ENCODE measurements at regions not wholly inside any gene's neighbourhood (a gene's known extent, or its start where the extent isn't known, plus 50 kb on each side); places are given as distances from the start of the nearest gene placed in this dataset.

- FAIRE-seq (no peak), DNase-seq (ENCODE audit: low read depth, low spot score) (no peak)
- H3K9me1 ChIP-seq (replicated peaks; ENCODE audit: control insufficient read depth, extremely low read depth, insufficient read depth, low read length) = no peaks in the 10 kb centered on the region
- peaks cover 35% of the 10 kb centered on the region for H3K4me1 ChIP-seq (ENCODE audit: control insufficient read depth, extremely low read depth, insufficient read depth, low read length)
- no peaks in the 10 kb centered on the region for H3K9me3 ChIP-seq (replicated peaks; ENCODE audit: control insufficient read depth, insufficient read depth, low read length)
- no peaks in the 10 kb centered on the region for H4K20me1 ChIP-seq (replicated peaks; ENCODE audit: control insufficient read depth, extremely low read depth, insufficient read depth, low read length)
- dilution Hi-C loops (cut with MboI; ENCODE audit: extremely low pct_ligation_motif_present, low sequenced_read_pairs) = no loop called here
- intact Hi-C loops (cut with micrococcal nuclease) = no loop called here
- peak overlapping the region; percentile 17 for H3K4me2 ChIP-seq (ENCODE audit: insufficient read depth, low read length)
- H3K4me3 ChIP-seq (replicated peaks in 1 of 3; ENCODE audit: insufficient read depth in 1 of 3, low read depth in 1 of 3, low read length in 3 of 3) = no peak overlapping the region
- ChIA-PET POLR2A (no interaction called here), CTCF (interaction anchor here (2.9 kb wide), 1 partner anchor 162 kb away, joined by 15 read pairs; no protein-coding TSS in a partner anchor)
- no peaks in the 10 kb centered on the region for H3K27me3 ChIP-seq (ENCODE audit: control insufficient read depth in 2 of 2, insufficient read depth in 2 of 2, low read length in 2 of 2)
- no peak overlapping the region for H3K9ac ChIP-seq (replicated peaks; ENCODE audit: extremely low read depth, insufficient read depth, low read length)
- TF ChIP-seq CTCF (IDR thresholded peaks at IDR 0.05; ENCODE audit: extremely low read depth in 1 of 2, insufficient read depth in 1 of 2, low read depth in 1 of 2, low read length in 2 of 2) (no peak), FOS (IDR thresholded peaks at IDR 0.05; ENCODE audit: borderline replicate concordance, insufficient read depth, low read length) (peak; percentile 24)
- no TSS peak for BruUV-seq (replicated peaks)
- peak overlapping the region; percentile 20 for H3K27ac ChIP-seq (ENCODE audit: insufficient read depth, low read depth, low read length)
- H2AFZ ChIP-seq (ENCODE audit: low read depth, low read length) = peak overlapping the region; percentile 23
- no peaks in the 10 kb centered on the region for H3K79me2 ChIP-seq (ENCODE audit: control insufficient read depth, insufficient read depth, low read length)
- no peaks in the 10 kb centered on the region for H3K36me3 ChIP-seq (ENCODE audit: control insufficient read depth in 2 of 2, extremely low read depth in 1 of 2, insufficient read depth in 2 of 2, low read length in 2 of 2)
Observed at GRCh38 chr4:176885224-176885623, 92.5 kb upstream of the VEGFC start.

DNA sequence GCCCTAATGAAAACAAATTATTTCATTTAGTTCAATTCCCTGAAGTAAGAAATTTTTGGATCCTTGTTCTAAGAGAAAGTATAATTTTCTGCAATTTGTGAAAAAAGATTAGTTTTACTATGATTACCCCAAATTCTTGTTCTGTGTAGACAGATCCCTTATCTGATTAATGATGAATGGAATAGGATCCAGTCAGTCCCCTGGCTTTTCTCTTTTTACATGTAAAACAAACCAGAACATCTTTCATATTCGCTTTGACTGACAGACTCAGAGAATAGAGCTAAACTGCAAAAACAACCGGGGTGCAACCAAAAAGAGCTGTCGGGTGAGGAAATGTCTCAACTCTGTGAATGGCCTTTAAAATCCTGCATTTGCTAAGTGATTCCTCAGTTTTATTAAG, 93.4 kb upstream of the VEGFC start:
- no peaks in the 10 kb centered on the region for H4K20me1 ChIP-seq (replicated peaks; ENCODE audit: control insufficient read depth, extremely low read depth, insufficient read depth, low read length)
- no peak overlapping the region for H3K4me3 ChIP-seq (replicated peaks in 1 of 3; ENCODE audit: insufficient read depth in 1 of 3, low read depth in 1 of 3, low read length in 3 of 3)
- H3K9ac ChIP-seq (replicated peaks; ENCODE audit: extremely low read depth, insufficient read depth, low read length) = no peak overlapping the region
- CTCF ChIA-PET = interaction anchor here (2.9 kb wide), 1 partner anchor 161 kb away, joined by 15 read pairs; no protein-coding TSS in a partner anchor
- no peak for DNase-seq (ENCODE audit: low read depth, low spot score)
- no TSS peak for BruUV-seq (replicated peaks)
- no peak for FAIRE-seq
- H3K9me1 ChIP-seq (replicated peaks; ENCODE audit: control insufficient read depth, extremely low read depth, insufficient read depth, low read length) = no peaks in the 10 kb centered on the region
- H3K9me3 ChIP-seq (replicated peaks; ENCODE audit: control insufficient read depth, insufficient read depth, low read length) = no peaks in the 10 kb centered on the region
- dilution Hi-C loops (cut with MboI; ENCODE audit: extremely low pct_ligation_motif_present, low sequenced_read_pairs) = no loop called here
- H3K4me2 ChIP-seq (ENCODE audit: insufficient read depth, low read length) = no peak overlapping the region
- no peak overlapping the region for H2AFZ ChIP-seq (ENCODE audit: low read depth, low read length)
- intact Hi-C loops (cut with micrococcal nuclease) = no loop called here
- no peaks in the 10 kb centered on the region for H3K79me2 ChIP-seq (ENCODE audit: control insufficient read depth, insufficient read depth, low read length)
- no peaks in the 10 kb centered on the region for H3K27me3 ChIP-seq (ENCODE audit: control insufficient read depth in 2 of 2, insufficient read depth in 2 of 2, low read length in 2 of 2)
- H3K27ac ChIP-seq (ENCODE audit: insufficient read depth, low read depth, low read length) = no peak overlapping the region
- H3K4me1 ChIP-seq (ENCODE audit: control insufficient read depth, extremely low read depth, insufficient read depth, low read length) = peaks cover 35% of the 10 kb centered on the region
- H3K36me3 ChIP-seq (ENCODE audit: control insufficient read depth in 2 of 2, extremely low read depth in 1 of 2, insufficient read depth in 2 of 2, low read length in 2 of 2) = no peaks in the 10 kb centered on the region
- TF ChIP-seq FOS (IDR thresholded peaks at IDR 0.05; ENCODE audit: borderline replicate concordance, insufficient read depth, low read length) (no peak), POLR2A (IDR thresholded peaks at IDR 0.05; ENCODE audit: low read depth, low read length) (no peak)
- POLR2A ChIA-PET = no interaction called here
